LNCAP (cell line): ENCODE measurements at regions not wholly inside any gene's neighbourhood (a gene's known extent, or its start where the extent isn't known, plus 50 kb on each side); places are given as distances from the start of the nearest gene placed in this dataset.

Experiments
- CTCF ChIP-seq: fragments of 450-650 bp; IDR thresholded peaks from 2 replicates; pipeline ENCODE4 v1.5.1; 2017; ENCODE audit warnings: mild to moderate bottlenecking

DNA sequence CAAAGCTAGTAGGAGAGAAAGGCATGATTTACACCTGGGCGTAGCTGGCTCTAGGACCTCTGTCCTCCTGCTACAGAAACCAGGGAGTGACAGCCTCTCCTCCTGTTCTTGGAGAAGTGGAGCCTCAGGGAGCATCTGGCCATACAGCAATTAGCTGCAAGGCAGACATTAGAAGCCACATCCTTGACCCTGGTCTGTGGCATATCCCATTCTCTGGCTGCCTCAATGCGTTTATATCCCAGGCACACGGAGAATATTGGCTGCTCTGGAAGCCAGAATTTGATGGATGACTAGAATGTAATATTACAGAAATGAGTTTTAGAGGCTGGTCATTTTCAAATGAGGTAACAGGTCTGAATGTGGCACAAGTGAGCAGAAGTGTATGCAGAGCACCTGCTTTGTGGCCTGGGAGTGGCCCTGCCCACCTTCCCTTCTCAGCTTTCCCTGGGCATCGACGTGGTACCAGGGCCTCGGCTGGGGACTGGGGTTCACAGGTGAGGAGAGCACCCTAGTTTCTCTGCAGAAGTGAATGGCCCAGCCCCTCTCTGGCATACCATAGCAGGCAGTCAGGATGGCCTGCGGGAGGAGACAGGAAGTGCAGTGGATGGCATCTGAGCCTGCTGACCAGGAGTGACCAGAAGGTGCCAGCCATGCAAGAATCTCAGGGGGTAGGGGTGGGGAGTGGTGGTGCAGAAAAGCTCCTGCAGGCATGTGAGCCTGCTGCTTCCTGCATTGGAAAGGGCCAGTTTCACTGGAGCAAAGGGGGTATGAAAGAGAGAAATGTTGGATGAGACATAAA is 367.2 kb upstream of the ZNF32 start:
- no peak for TF ChIP-seq CTCF

- no peak for TF ChIP-seq CTCF
Measured at GRCh38 chr10:44014644-44015250, 366.1 kb upstream of the ZNF32 start.

- no peak for TF ChIP-seq CTCF
Measured at GRCh38 chr10:44013981-44014380, 365.3 kb upstream of the ZNF32 start.

DNA sequence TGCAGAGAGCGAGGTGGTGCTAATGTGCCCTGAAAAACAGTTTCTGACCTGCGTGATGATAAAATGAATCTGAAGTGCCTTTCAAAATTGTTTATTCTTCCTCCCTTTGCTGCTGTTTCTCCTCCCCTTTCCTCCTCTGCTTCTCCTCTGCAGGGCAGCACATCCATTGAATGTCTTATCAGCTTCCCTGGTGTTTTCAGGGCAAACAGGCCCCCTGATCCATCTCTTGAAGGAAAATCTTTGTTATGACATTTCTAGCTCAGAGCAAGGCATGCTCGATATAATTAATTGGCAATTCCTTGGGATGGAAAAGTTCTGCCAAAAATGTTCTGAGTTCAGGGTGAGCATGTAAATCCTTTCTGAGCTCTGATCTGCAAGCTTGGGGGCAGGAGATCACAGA is 364.2 kb upstream of the ZNF32 start:
- no peak for TF ChIP-seq CTCF

- TF ChIP-seq CTCF: no peak
Measured at GRCh38 chr10:44011603-44011981, 362.9 kb upstream of the ZNF32 start.

GRCh38 chr10:44010873-44011602 is 362.4 kb upstream of the ZNF32 start:
- TF ChIP-seq CTCF: no peak

- no peak for TF ChIP-seq CTCF
Measured at GRCh38 chr10:44009891-44010632, 361.4 kb upstream of the ZNF32 start.
